H1 (cell line): ENCODE measurements at regions not wholly inside any gene's neighbourhood (a gene's known extent, or its start where the extent isn't known, plus 50 kb on each side); places are given as distances from the start of the nearest gene placed in this dataset.

ENCODE experiments used
- CTCF ChIA-PET: fragments of 300-600 bp; sonication (Branson Sonifier 250); formaldehyde crosslinking; loops from one replicate; lab custom pipeline; 2021; ENCODE audit not compliant: partially characterized antibody; lab: Charles Lee
- POLR2A ChIA-PET: fragments of 300-600 bp; sonication (Branson Sonifier 250); formaldehyde crosslinking; loops from one replicate; lab custom pipeline; 2021; ENCODE audit warnings: inconsistent platforms; ENCODE audit not compliant: partially characterized antibody; lab: Charles Lee
- DNase-seq, 2 experiments: peaks; one replicate each; pipeline versions ENCODE4 v3.0.0 to v3.0.0-alpha.2; 2010 to 2022; ENCODE audit warnings: low spot score in 2 of 2, low read depth in 1 of 2, mixed read lengths in 1 of 2
- FAIRE-seq: peaks from 2 replicates; lab custom pipeline; 2011; peaks lifted over from hg19 to GRCh38; lab: Jason Lieb, UNC
- H2AFZ ChIP-seq: 2 replicates; pipeline ENCODE4 v1.8.1; 2012; ENCODE audit warnings: low read length, inconsistent platforms
- H2AK5ac ChIP-seq: 2 replicates; pipeline ENCODE4 v1.6.1; 2013; ENCODE audit warnings: low read depth, low read length
- H2BK120ac ChIP-seq: replicated peaks from 2 replicates; pipeline ENCODE3; 2013; ENCODE audit warnings: low read depth, low read length, inconsistent platforms
- H2BK12ac ChIP-seq: 2 replicates; pipeline ENCODE4 v1.6.1; 2013; ENCODE audit warnings: low read depth, low read length
- H2BK15ac ChIP-seq: 2 replicates; pipeline ENCODE4 v1.6.1; 2013; ENCODE audit warnings: low read length
- H2BK20ac ChIP-seq: 2 replicates; pipeline ENCODE4 v1.6.1; 2013; ENCODE audit warnings: low read length
- H2BK5ac ChIP-seq: 2 replicates; pipeline ENCODE4 v1.6.1; 2013; ENCODE audit warnings: low read depth, low read length
- H3K14ac ChIP-seq: 2 replicates; pipeline ENCODE4 v1.6.1; 2013; ENCODE audit warnings: inconsistent platforms; ENCODE audit not compliant: insufficient read length
- H3K18ac ChIP-seq: 2 replicates; pipeline ENCODE4 v1.6.1; 2013; ENCODE audit warnings: low read length; ENCODE audit errors: extremely low read depth
- H3K23ac ChIP-seq: 2 replicates; pipeline ENCODE4 v1.6.1; 2013; ENCODE audit warnings: inconsistent platforms; ENCODE audit not compliant: insufficient read length
- H3K23me2 ChIP-seq: 2 replicates; pipeline ENCODE4 v1.6.1; 2013; ENCODE audit warnings: low read depth, low read length
- H3K27ac ChIP-seq: 2 replicates; pipeline ENCODE4 v1.6.1; 2011; ENCODE audit warnings: low read depth, low read length, inconsistent platforms
- H3K27me3 ChIP-seq, 4 experiments: replicated peaks in 1 of 4; 1 replicate in 1 of 4; 2 replicates in 3 of 4; pipeline versions ENCODE4 v1.6.1 to v1.8.1; 2011 to 2013; ENCODE audit warnings: low read length in 3 of 4, mild to moderate bottlenecking in 3 of 4, inconsistent platforms in 2 of 4, mixed read lengths in 2 of 4, moderate library complexity in 1 of 4; ENCODE audit not compliant: control insufficient read depth in 3 of 4, insufficient read depth in 3 of 4; ENCODE audit errors: extremely low read depth in 1 of 4
- H3K36me3 ChIP-seq, 4 experiments: 2 replicates each; pipeline versions ENCODE4 v1.6.1 to v1.8.1; 2011 to 2013; ENCODE audit warnings: mild to moderate bottlenecking in 4 of 4, low read length in 3 of 4, moderate library complexity in 2 of 4, control low read depth in 1 of 4, inconsistent platforms in 1 of 4; ENCODE audit not compliant: insufficient read depth in 4 of 4, control insufficient read depth in 2 of 4
- H3K4ac ChIP-seq: replicated peaks from 2 replicates; pipeline ENCODE3; 2013; ENCODE audit warnings: low read length, low read depth, mixed read lengths, inconsistent platforms; ENCODE audit not compliant: insufficient read length
- H3K4me1 ChIP-seq, 4 experiments: replicated peaks in 1 of 4; 1 replicate in 1 of 4; 2 replicates in 3 of 4; pipeline versions ENCODE4 v1.6.1 to v1.8.1; 2011 to 2013; ENCODE audit warnings: low read length in 3 of 4, inconsistent platforms in 2 of 4, mixed read lengths in 1 of 4; ENCODE audit not compliant: insufficient read depth in 4 of 4, control insufficient read depth in 3 of 4
- H3K4me2 ChIP-seq, 2 experiments: 2 replicates each; pipeline versions ENCODE4 v1.6.1 to v1.8.1; 2011 to 2013; ENCODE audit warnings: low read depth in 2 of 2, low read length in 2 of 2, control low read depth in 1 of 2, inconsistent platforms in 1 of 2, mild to moderate bottlenecking in 1 of 2; ENCODE audit not compliant: insufficient read depth in 1 of 2
- H3K4me3 ChIP-seq, 4 experiments: fragments of 200-600, 300-600 bp in 1 of 4; sonication (generic), shearing (Covaris generic), sonication (Bioruptor Twin) in 1 of 4; 2 replicates each; pipeline versions ENCODE4 v1.5.1 to v1.8.1; 2011 to 2016; ENCODE audit warnings: low read length in 4 of 4, low read depth in 3 of 4, control low read depth in 2 of 4, inconsistent platforms in 2 of 4, mild to moderate bottlenecking in 2 of 4, mixed read lengths in 1 of 4, moderate library complexity in 1 of 4; ENCODE audit not compliant: insufficient read depth in 2 of 4; ENCODE audit errors: extremely low read depth in 1 of 4
- H3K56ac ChIP-seq: replicated peaks from 2 replicates; pipeline ENCODE3; 2013; ENCODE audit warnings: low read depth, mild to moderate bottlenecking, mixed read lengths, low read length, inconsistent platforms; ENCODE audit not compliant: insufficient read length
- H3K79me1 ChIP-seq: 2 replicates; pipeline ENCODE4 v1.6.1; 2013; ENCODE audit warnings: low read depth, low read length, control low read depth
- H3K79me2 ChIP-seq, 2 experiments: 2 replicates each; pipeline versions ENCODE4 v1.6.1 to v1.8.1; 2012 to 2013; ENCODE audit warnings: low read length in 2 of 2, mild to moderate bottlenecking in 2 of 2, inconsistent platforms in 1 of 2; ENCODE audit not compliant: insufficient read depth in 2 of 2, control insufficient read depth in 1 of 2
- H3K9ac ChIP-seq, 4 experiments: replicated peaks in 1 of 4; 1 replicate in 1 of 4; 2 replicates in 3 of 4; pipeline versions ENCODE4 v1.6.1 to v1.8.1; 2011 to 2013; ENCODE audit warnings: low read depth in 3 of 4, low read length in 3 of 4, control low read depth in 2 of 4, mild to moderate bottlenecking in 2 of 4, moderate library complexity in 2 of 4, inconsistent platforms in 1 of 4; ENCODE audit errors: extremely low read depth in 1 of 4
- H3K9me3 ChIP-seq, 2 experiments: 2 replicates each; pipeline versions ENCODE4 v1.6.1 to v1.8.1; 2012 to 2013; ENCODE audit warnings: mild to moderate bottlenecking in 2 of 2, moderate library complexity in 2 of 2, control low read depth in 1 of 2, inconsistent platforms in 1 of 2, low read depth in 1 of 2, low read length in 1 of 2, mixed read lengths in 1 of 2; ENCODE audit not compliant: insufficient read depth in 2 of 2
- H4K20me1 ChIP-seq, 2 experiments: replicated peaks in 1 of 2; 2 replicates each; pipeline versions ENCODE3 to v1.8.1; 2011 to 2013; ENCODE audit warnings: inconsistent platforms in 2 of 2, low read length in 2 of 2, mild to moderate bottlenecking in 1 of 2; ENCODE audit not compliant: insufficient read depth in 2 of 2, control insufficient read depth in 1 of 2
- H4K5ac ChIP-seq: 2 replicates; pipeline ENCODE4 v1.6.1; 2013; ENCODE audit warnings: low read length, low read depth, mixed read lengths, inconsistent platforms; ENCODE audit not compliant: insufficient read length
- H4K8ac ChIP-seq: 2 replicates; pipeline ENCODE4 v1.8.0; 2013; ENCODE audit warnings: mild to moderate bottlenecking, moderate library complexity, low read length, inconsistent platforms; ENCODE audit not compliant: insufficient read depth; ENCODE audit errors: extremely low read depth
- H4K91ac ChIP-seq: replicated peaks from 2 replicates; pipeline ENCODE3; 2013; ENCODE audit warnings: low read length, mixed read lengths, inconsistent platforms; ENCODE audit not compliant: insufficient read length
- ATF3 ChIP-seq: IDR thresholded peaks from 2 replicates; pipeline ENCODE4 v1.6.1; 2011; ENCODE audit warnings: low read depth, mild to moderate bottlenecking, low read length; ENCODE audit not compliant: insufficient read depth
- SRF ChIP-seq: IDR thresholded peaks from 2 replicates; pipeline ENCODE4 v1.6.1; 2011; ENCODE audit warnings: mild to moderate bottlenecking, low read depth, low read length, moderate library complexity
- WGBS, 2 experiments: shearing (Covaris generic) in 1 of 2; methylation state at CpG; one replicate each; pipeline versions ENCODE4 v1.1.6 to v1.1.7; 2013 to 2015; ENCODE audit warnings: low lambda C conversion rate in 2 of 2, mixed read lengths in 2 of 2, inconsistent platforms in 1 of 2, low coverage in 1 of 2, missing lambda C conversion rate in 1 of 2; ENCODE audit not compliant: insufficient replicate concordance in 2 of 2, insufficient coverage in 1 of 2, insufficient read length in 1 of 2; ENCODE audit errors: extremely low coverage in 1 of 2, missing lambda C conversion rate in 1 of 2; 5-methylcytosine and 5-hydroxymethylcytosine counted together

- no peak overlapping the region for H3K9ac ChIP-seq
- H3K9me3 ChIP-seq, result no peaks in the 10 kb centered on the region
- TF ChIP-seq ATF3 (no peak), SRF (peak; percentile 22; the same call in 1 of the 2 replicates)
- H4K20me1 ChIP-seq, result no peaks in the 10 kb centered on the region
- H4K8ac ChIP-seq, result no peak overlapping the region
- H3K27ac ChIP-seq, result no peak overlapping the region
- H2BK15ac ChIP-seq, result no peak overlapping the region
- WGBS, 2 experiments, result 81% methylated on average over 2 of the region's 2 CpGs; no CpG with 5 or more reads in 1 of the 2 experiments
- no peak overlapping the region for H4K5ac ChIP-seq
- H3K79me2 ChIP-seq, result no peaks in the 10 kb centered on the region
- H3K4ac ChIP-seq, result no peak overlapping the region
- no peak overlapping the region for H3K23ac ChIP-seq
- DNase-seq (no peak), FAIRE-seq (no peak)
- H2AK5ac ChIP-seq, result no peak overlapping the region
- H3K4me3 ChIP-seq, result no peak overlapping the region
- H2BK20ac ChIP-seq, result no peak overlapping the region
- no peak overlapping the region for H2BK5ac ChIP-seq
- no peak overlapping the region for H3K18ac ChIP-seq
- H3K23me2 ChIP-seq, result no peaks in the 10 kb centered on the region
- H3K14ac ChIP-seq, result no peak overlapping the region
- H2AFZ ChIP-seq, result no peak overlapping the region
- no peak overlapping the region for H3K4me2 ChIP-seq
- CTCF ChIA-PET, result no interaction called here
- H4K91ac ChIP-seq, result no peak overlapping the region
- no peaks in the 10 kb centered on the region for H3K79me1 ChIP-seq
- no peaks in the 10 kb centered on the region for H3K36me3 ChIP-seq
- no peaks in the 10 kb centered on the region for H3K27me3 ChIP-seq
- H3K4me1 ChIP-seq, result peaks cover 0 to 3% (median 0%) of the 10 kb centered on the region in 4 experiments; a peak in 1 of 7 replicates
- no peak overlapping the region for H2BK12ac ChIP-seq
- H2BK120ac ChIP-seq, result no peak overlapping the region
- no peak overlapping the region for H3K56ac ChIP-seq
- POLR2A ChIA-PET, result no interaction called here
Measured at GRCh38 chr21:26245428-26245827, 74.9 kb upstream of the APP start.
